ENCODE measurements at regions not wholly inside any gene's neighbourhood (a gene's known extent, or its start where the extent isn't known, plus 50 kb on each side); places are given as distances from the start of the nearest gene placed in this dataset.

DNA sequence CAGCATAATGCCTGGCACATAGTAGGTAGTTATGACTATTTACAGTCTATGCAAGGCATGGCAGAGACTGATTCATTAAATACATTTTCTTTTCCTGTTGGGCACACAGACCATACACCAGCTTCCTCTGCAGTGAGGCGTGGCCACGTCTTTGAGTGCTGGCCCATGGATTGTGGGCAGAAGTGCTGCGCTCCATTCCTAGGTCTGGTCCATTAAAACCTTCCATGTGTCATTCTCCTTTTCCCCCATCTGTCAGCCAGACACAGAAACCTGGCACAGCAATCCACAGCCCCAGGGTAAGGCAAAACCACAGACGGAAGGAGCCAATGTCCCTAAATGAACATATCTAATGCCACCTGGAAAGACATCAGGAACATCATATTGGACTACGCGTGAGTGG lies 141.9 kb downstream of the TTC32 start:
- Histone ChIP-seq H3K4me3 (ENCODE audit: low read length) (no peak overlapping the region), H3K27ac (ENCODE audit: low read length) (no peak overlapping the region), H3K27me3 (ENCODE audit: control insufficient read depth, insufficient read depth) (no peaks in the 10 kb centered on the region), H3K9me3 (ENCODE audit: control insufficient read depth, low read length) (no peaks in the 10 kb centered on the region), H3K4me1 (ENCODE audit: control insufficient read depth, insufficient read depth, low read length) (peaks cover 1% of the 10 kb centered on the region)
- DNase-seq (no peak), ATAC-seq (no peak)
- 80% methylated on average over 6 of the region's 6 CpGs for WGBS
- intact Hi-C loops (cut with DNase I): loop anchor here in 1 of 4 donors (10.0 kb wide), 1 partner anchor 395 kb away; no protein-coding TSS in a partner anchor

DNA sequence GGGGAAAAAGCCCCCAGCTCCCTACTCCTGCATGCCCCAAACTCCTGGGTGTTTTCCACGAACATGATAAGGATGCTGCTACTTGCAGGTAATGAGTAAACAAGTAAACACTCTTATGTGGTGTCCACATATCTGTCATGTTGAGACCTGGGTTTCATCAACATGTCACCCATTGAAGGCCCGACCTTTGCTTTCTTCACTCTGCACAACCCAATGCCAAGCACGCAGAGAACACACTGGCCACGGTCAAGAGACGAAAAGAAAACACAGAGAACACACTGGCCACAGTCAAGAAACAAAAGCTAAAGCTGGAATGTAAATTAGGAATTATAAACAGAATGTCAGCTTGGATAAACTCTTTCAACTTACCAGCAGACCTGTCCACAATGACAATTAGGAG lies 143.1 kb downstream of the TTC32 start:
- ATAC-seq: no peak

GRCh38 chr2:19757586-19757985 lies 144.2 kb downstream of the TTC32 start:
- H3K27me3 ChIP-seq (ENCODE audit: control insufficient read depth, insufficient read depth): no peaks in the 10 kb centered on the region
- intact Hi-C loops (cut with DNase I): loop anchor here in 1 of 4 donors (10.0 kb wide), 1 partner anchor 393 kb away; no protein-coding TSS in a partner anchor
- no peaks in the 10 kb centered on the region for H3K9me3 ChIP-seq (ENCODE audit: control insufficient read depth, low read length)
- no peak overlapping the region for H3K4me3 ChIP-seq (ENCODE audit: low read length)
- no peak overlapping the region for H3K27ac ChIP-seq (ENCODE audit: low read length)
- WGBS: 37% methylated on average over 3 of the region's 3 CpGs
- peaks cover 3% of the 10 kb centered on the region for H3K4me1 ChIP-seq (ENCODE audit: control insufficient read depth, insufficient read depth, low read length)
- no peak for DNase-seq
- peak; percentile 43 to 67 for ATAC-seq

More for the DNA sequence above, 143.1 kb downstream of the TTC32 start:
- Histone ChIP-seq H3K9me3 (ENCODE audit: control insufficient read depth, low read length) (no peaks in the 10 kb centered on the region), H3K4me1 (ENCODE audit: control insufficient read depth, insufficient read depth, low read length) (peaks cover 3% of the 10 kb centered on the region), H3K4me3 (ENCODE audit: low read length) (no peak overlapping the region), H3K27me3 (ENCODE audit: control insufficient read depth, insufficient read depth) (no peaks in the 10 kb centered on the region), H3K27ac (ENCODE audit: low read length) (no peak overlapping the region)
- WGBS: 77% methylated on average over 5 of the region's 5 CpGs
- intact Hi-C loops (cut with DNase I): loop anchor here in 1 of 4 donors (10.0 kb wide), 1 partner anchor 394 kb away; no protein-coding TSS in a partner anchor
- DNase-seq: no peak

GRCh38 chr2:19754907-19755306 lies 146.9 kb downstream of the TTC32 start:
- 48% methylated on average over 10 of the region's 10 CpGs for WGBS
- peak in 1 of 3 donors; percentile 61 for DNase-seq

DNA sequence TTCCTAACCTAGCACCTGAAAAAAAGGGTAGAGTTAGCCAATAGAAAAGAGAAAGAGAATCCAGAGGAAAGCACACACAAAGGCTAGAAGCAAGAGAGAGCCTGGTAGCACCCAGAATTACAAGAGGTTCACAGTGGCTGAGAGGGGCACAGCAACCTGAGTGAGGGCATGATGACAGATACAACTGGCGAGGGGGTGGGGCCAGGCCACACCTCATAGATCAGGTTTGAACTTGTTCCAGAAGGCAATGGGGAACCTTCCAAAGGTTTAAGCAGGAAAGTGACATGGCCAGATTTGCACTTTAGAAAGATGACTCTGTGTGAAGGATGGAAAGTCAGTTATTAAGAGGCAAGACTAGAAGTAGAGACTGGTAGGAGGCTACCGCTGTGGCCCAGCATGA lies 148.0 kb downstream of the TTC32 start:
- Histone ChIP-seq H3K4me3 (ENCODE audit: low read length) (no peak overlapping the region), H3K27ac (ENCODE audit: low read length) (no peak overlapping the region), H3K9me3 (ENCODE audit: control insufficient read depth, low read length) (no peaks in the 10 kb centered on the region), H3K27me3 (ENCODE audit: control insufficient read depth, insufficient read depth) (no peaks in the 10 kb centered on the region), H3K4me1 (ENCODE audit: control insufficient read depth, insufficient read depth, low read length) (peaks cover 7% of the 10 kb centered on the region)
- 98% methylated on average over 2 of the region's 2 CpGs for WGBS
- DNase-seq: no peak
- intact Hi-C loops (cut with DNase I): loop anchor here in 1 of 4 donors (10.0 kb wide), 1 partner anchor 389 kb away; no protein-coding TSS in a partner anchor
- no peak for ATAC-seq

More at GRCh38 chr2:19754907-19755306, 146.9 kb downstream of the TTC32 start:
- Histone ChIP-seq H3K27ac (ENCODE audit: low read length) (no peak overlapping the region), H3K9me3 (ENCODE audit: control insufficient read depth, low read length) (no peaks in the 10 kb centered on the region), H3K4me1 (ENCODE audit: control insufficient read depth, insufficient read depth, low read length) (peaks cover 7% of the 10 kb centered on the region), H3K27me3 (ENCODE audit: control insufficient read depth, insufficient read depth) (no peaks in the 10 kb centered on the region), H3K4me3 (ENCODE audit: low read length) (no peak overlapping the region)
- intact Hi-C loops (cut with DNase I): loop anchor here in 1 of 4 donors (10.0 kb wide), 1 partner anchor 390 kb away; no protein-coding TSS in a partner anchor
- ATAC-seq: no peak

- ATAC-seq (no peak), DNase-seq (no peak)
- intact Hi-C loops (cut with DNase I): loop anchor here in 1 of 4 donors (10.0 kb wide), 1 partner anchor 389 kb away; no protein-coding TSS in a partner anchor
- 87% methylated on average over 1 of the region's 1 CpG for WGBS
- H3K27me3 ChIP-seq (ENCODE audit: control insufficient read depth, insufficient read depth): no peaks in the 10 kb centered on the region
- H3K4me1 ChIP-seq (ENCODE audit: control insufficient read depth, insufficient read depth, low read length): peaks cover 7% of the 10 kb centered on the region
- H3K9me3 ChIP-seq (ENCODE audit: control insufficient read depth, low read length): no peaks in the 10 kb centered on the region
- no peak overlapping the region for H3K4me3 ChIP-seq (ENCODE audit: low read length)
- H3K27ac ChIP-seq (ENCODE audit: low read length): no peak overlapping the region
These were observed 148.5 kb downstream of the TTC32 start for GRCh38 chr2:19753314-19753713.

GRCh38 chr2:19752500-19752899 lies 149.3 kb downstream of the TTC32 start:
- ATAC-seq (peak in 1 of 2 donors; percentile 39), DNase-seq (no peak)
- H3K4me3 ChIP-seq (ENCODE audit: low read length): no peak overlapping the region
- no peak overlapping the region for H3K27ac ChIP-seq (ENCODE audit: low read length)
- no peaks in the 10 kb centered on the region for H3K27me3 ChIP-seq (ENCODE audit: control insufficient read depth, insufficient read depth)
- peaks cover 9% of the 10 kb centered on the region for H3K4me1 ChIP-seq (ENCODE audit: control insufficient read depth, insufficient read depth, low read length)
- 48% methylated on average over 3 of the region's 3 CpGs for WGBS
- H3K9me3 ChIP-seq (ENCODE audit: control insufficient read depth, low read length): no peaks in the 10 kb centered on the region
- intact Hi-C loops (cut with DNase I): loop anchor here in 1 of 4 donors (10.0 kb wide), 1 partner anchor 388 kb away; no protein-coding TSS in a partner anchor

DNA sequence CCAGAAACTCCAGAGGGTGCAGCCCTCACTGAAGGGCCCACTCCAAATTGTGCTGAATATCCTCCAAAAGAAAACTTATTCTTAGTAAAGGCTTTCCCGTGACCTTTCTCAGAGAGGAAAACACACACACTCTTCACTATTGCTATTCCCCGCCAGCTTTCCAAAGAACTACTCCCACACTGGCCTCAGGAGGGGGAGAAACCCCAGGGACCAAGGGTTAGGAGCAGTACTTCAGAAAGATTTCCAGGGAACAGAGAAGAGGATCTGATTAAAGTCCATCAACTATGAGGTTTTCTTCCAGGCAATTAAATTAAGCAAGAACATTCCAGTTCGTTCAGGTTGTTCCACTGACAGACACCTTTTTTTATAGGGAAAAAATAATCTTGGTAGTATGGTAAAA lies 150.2 kb downstream of the TTC32 start:
- H3K27ac ChIP-seq (ENCODE audit: low read length): no peak overlapping the region
- no peaks in the 10 kb centered on the region for H3K9me3 ChIP-seq (ENCODE audit: control insufficient read depth, low read length)
- WGBS: 49% methylated on average over 3 of the region's 3 CpGs
- peaks cover 9% of the 10 kb centered on the region for H3K4me1 ChIP-seq (ENCODE audit: control insufficient read depth, insufficient read depth, low read length)
- H3K4me3 ChIP-seq (ENCODE audit: low read length): no peak overlapping the region
- no peak for ATAC-seq
- no peak for DNase-seq
- H3K27me3 ChIP-seq (ENCODE audit: control insufficient read depth, insufficient read depth): no peaks in the 10 kb centered on the region
- intact Hi-C loops (cut with DNase I): loop anchor here in 1 of 4 donors (10.0 kb wide), 1 partner anchor 387 kb away; no protein-coding TSS in a partner anchor

DNA sequence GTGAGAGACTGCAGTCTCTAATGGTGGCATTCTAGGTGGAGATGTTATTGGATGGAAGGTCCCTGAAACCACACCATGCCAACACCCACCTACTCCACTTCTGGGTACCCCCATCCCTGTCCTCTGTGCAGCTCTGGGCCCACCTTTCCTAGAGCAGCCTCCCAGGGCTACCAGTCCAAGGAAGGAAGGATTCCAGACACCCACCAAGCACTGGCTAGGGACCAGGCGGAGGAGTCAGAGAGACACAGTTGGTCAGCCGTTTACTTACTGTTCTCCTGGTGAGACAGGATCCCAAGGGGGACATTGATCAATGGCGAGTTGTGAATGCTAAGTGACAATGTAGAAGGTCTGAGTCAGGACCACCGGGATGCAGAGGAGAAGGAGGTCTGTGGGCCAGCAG lies 151.6 kb downstream of the TTC32 start:
- DNase-seq (no peak), ATAC-seq (no peak)
- Histone ChIP-seq H3K9me3 (ENCODE audit: control insufficient read depth, low read length) (no peaks in the 10 kb centered on the region), H3K27ac (ENCODE audit: low read length) (no peak overlapping the region), H3K4me1 (ENCODE audit: control insufficient read depth, insufficient read depth, low read length) (peaks cover 9% of the 10 kb centered on the region), H3K27me3 (ENCODE audit: control insufficient read depth, insufficient read depth) (no peaks in the 10 kb centered on the region), H3K4me3 (ENCODE audit: low read length) (no peak overlapping the region)
- WGBS: 92% methylated on average over 4 of the region's 4 CpGs
- intact Hi-C loops (cut with DNase I): loop anchor here in 1 of 4 donors (10.0 kb wide), 1 partner anchor 385 kb away; no protein-coding TSS in a partner anchor

DNA sequence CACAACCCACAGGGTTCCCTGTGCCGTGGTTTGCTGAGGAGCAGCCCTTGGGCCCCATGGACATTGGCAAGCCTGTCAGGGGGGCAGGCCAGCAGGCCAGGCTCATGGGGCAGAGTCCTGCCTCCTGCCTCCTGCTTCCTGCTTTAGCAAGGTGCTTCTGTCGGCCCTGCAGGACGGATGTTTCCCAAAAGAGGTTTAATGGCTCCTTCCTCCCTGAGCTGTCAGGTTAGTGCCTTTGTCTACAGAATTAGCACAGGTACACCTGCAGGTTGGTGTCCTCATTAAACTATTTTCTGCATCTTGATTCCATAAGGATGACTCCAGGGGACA lies 152.3 kb downstream of the TTC32 start:
- Histone ChIP-seq H3K27me3 (ENCODE audit: control insufficient read depth, insufficient read depth) (no peaks in the 10 kb centered on the region), H3K4me1 (ENCODE audit: control insufficient read depth, insufficient read depth, low read length) (peaks cover 6% of the 10 kb centered on the region), H3K4me3 (ENCODE audit: low read length) (no peak overlapping the region), H3K9me3 (ENCODE audit: control insufficient read depth, low read length) (no peaks in the 10 kb centered on the region), H3K27ac (ENCODE audit: low read length) (no peak overlapping the region)
- WGBS: 89% methylated on average over 3 of the region's 3 CpGs
- ATAC-seq (no peak), DNase-seq (no peak)
- intact Hi-C loops (cut with DNase I): no loop called here

- ATAC-seq (no peak), DNase-seq (no peak)
- H3K4me1 ChIP-seq (ENCODE audit: control insufficient read depth, insufficient read depth, low read length): peaks cover 6% of the 10 kb centered on the region
- intact Hi-C loops (cut with DNase I): no loop called here
- no peak overlapping the region for H3K4me3 ChIP-seq (ENCODE audit: low read length)
- no peak overlapping the region for H3K27ac ChIP-seq (ENCODE audit: low read length)
- H3K27me3 ChIP-seq (ENCODE audit: control insufficient read depth, insufficient read depth): no peaks in the 10 kb centered on the region
- WGBS: 96% methylated on average over 16 of the region's 16 CpGs
- H3K9me3 ChIP-seq (ENCODE audit: control insufficient read depth, low read length): no peaks in the 10 kb centered on the region
These were observed 152.9 kb downstream of the TTC32 start for GRCh38 chr2:19748711-19749506.

Data from right cardiac atrium (tissue), 5 donors.